Dedifferentiated amniotic fluid mesenchymal stem cell (primary cell): ENCODE measurements at regions not wholly inside any gene's neighbourhood (a gene's known extent, or its start where the extent isn't known, plus 50 kb on each side); places are given as distances from the start of the nearest gene placed in this dataset.
"Not testable (repeated sequence)": the region's sequence is repeated elsewhere in the genome, so short reads cannot be mapped to it uniquely, and the experiment has no call there.

Source experiments
- DNase-seq: peaks from one replicate; pipeline ENCODE4 v3.0.0-alpha.2; 2016; ENCODE audit errors: extremely low spot score

GRCh38 chr21:29396951-29397455, 98.3 kb downstream of the BACH1 start:
- no peak for DNase-seq

DNA sequence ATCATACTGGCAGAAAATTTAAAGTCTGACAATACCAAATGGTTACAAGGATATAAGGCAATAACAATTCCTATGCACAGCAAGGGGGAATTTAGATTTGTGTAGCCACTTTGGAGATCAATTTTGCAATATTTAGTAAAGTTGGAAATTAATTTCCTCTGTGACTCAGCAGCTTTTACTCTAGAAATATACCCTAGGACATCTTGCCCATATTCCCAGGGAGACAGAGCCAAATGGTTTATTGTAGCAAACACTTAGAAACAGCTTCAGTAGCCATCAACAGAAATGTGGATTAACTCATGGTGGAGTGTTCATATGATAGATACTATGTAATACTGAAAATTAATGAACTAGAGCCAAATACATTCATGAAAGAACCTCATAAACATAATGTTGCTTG, 104.6 kb downstream of the BACH1 start:
- DNase-seq, result no peak

- DNase-seq, result no peak
Observed at GRCh38 chr21:29403922-29404538, 105.3 kb downstream of the BACH1 start.

DNA sequence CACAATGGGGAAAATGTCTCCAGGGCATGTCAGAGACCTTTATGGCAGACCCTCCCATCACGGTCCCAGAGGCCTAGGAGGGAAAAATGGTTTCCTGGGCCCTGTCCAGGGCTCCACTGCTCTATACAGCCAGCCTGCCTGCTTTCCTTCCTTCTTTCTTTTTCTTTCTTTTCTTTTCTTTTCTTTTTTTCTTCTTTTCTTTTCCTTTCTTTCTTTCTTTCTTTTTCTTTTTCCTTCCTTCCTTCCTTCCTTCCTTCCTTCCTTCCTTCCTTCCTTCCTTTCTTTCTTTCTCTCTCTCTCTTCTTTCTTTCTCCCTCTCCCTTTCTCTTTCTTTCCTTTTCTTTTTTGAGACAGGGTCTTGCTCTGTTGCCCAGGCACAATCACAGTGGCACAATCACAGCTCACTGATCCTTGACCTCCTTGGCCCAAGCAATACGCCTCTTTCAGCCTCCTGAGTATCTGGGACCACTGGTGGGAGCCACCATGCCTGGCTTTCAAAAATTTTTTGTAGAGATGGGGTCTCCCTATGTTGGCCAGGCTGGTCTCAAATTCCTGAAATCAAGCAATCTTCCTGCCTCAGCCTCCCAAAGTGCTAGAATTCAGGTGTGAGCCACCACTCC, 106.9 kb downstream of the BACH1 start:
- no peak for DNase-seq

DNA sequence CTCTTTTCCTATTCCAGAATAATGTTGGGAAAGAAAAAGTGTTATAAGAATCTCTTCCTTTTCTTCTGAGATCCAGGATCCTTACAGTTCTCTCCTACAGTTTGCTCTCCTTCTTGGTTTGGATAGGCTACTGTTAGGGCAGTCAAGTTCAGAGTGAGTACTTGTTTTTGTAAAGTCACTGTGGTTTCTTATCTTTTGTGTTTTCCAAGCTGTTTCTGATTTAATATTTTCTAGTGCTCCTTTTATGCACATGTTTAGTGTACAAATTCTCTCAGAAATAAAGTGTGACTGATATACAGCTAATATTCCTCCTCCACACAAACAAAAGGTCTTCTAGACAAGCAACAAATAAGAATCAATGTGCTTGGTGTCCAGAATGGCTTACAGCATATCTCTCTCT, 107.7 kb downstream of the BACH1 start:
- no peak for DNase-seq

DNA sequence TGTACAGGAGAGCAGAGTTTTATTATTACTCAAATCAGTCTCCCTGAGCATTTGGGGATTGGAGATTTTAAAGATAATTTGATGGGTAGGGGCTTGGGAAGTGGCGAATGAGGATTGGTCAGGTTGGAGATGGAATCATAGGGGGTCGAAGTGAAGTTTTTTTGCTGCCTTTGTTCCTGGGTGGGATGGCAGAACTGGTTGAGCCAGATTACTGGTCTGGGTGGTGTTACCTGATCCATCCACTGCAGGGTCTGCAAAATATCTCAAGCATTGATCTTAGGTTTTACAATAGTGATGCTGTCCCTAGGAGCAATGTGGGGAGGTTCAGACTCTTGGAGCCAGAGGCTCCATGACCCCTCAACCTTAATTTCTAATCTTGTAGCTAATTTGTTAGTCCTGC, 108.8 kb downstream of the BACH1 start:
- no peak for DNase-seq

GRCh38 chr21:29413683-29414082, 115.0 kb downstream of the BACH1 start:
- no peak for DNase-seq

- DNase-seq, result no peak
Observed at GRCh38 chr21:29416268-29416667, 117.5 kb downstream of the BACH1 start.

DNA sequence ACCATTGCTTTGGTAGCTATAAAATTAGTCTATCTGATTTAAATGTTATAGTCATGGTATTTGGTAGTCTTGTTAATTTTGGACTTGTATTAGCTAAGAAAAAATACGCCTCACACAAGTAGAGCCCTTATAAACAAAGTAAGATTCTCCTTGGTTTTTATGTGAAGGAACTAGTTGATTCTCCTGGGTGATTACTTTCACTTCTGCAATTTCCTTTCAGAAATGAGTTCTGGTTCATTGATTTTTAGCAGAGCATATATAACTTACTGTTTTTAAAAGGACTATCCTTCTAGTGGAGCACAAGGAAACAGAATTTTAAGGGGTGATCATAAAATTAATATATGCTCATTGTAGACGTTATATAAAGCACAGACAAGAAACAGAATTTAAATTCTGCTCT, 120.1 kb downstream of the BACH1 start:
- DNase-seq, result no peak

DNA sequence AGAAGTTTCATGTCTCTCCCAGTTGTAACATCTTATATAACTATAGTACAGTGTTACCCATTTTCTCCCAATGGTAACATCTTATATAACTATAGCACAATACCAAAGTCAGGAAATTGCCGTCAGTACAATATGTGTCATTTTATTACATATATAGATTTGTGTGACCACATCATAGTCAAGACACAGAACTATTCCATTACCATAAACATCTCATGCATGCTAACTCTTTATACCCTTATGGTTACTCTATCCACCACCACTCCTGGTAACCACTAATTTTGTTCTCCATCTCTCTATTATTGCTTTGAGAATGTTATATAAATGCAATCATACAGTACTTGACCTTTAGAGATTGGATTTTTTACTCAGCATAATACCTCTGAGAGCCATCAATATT, 120.7 kb downstream of the BACH1 start:
- DNase-seq, result no peak

- no peak for DNase-seq
Observed at GRCh38 chr21:29423099-29423870, 124.6 kb downstream of the BACH1 start.

DNA sequence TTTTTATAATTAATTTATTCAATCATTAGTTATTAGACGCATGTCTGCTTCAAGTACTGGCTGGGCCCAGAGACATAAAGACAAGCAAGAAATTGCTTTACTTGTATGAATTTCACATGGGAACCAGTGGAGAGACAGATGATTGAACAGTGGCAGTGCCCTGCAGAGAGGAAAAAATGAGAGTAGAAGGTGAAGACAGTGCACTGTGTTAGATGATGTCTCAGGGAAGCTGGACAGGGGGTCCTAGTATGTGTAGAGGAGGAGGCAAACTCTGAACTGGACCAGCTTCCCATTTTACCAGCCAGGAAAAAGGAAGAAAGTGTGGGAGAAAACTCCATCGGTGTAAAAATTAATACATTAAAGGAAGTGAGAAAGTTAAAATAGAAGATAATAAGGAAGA, 126.0 kb downstream of the BACH1 start:
- DNase-seq, result no peak

- no peak for DNase-seq
Observed at GRCh38 chr21:29429218-29429617, 130.5 kb downstream of the BACH1 start.

- no peak for DNase-seq
Observed at GRCh38 chr21:29430030-29430429, 131.3 kb downstream of the BACH1 start.

GRCh38 chr21:29430576-29430975, 131.9 kb downstream of the BACH1 start:
- DNase-seq, result no peak

- no peak for DNase-seq
Observed at GRCh38 chr21:29431178-29431577, 132.5 kb downstream of the BACH1 start.

DNA sequence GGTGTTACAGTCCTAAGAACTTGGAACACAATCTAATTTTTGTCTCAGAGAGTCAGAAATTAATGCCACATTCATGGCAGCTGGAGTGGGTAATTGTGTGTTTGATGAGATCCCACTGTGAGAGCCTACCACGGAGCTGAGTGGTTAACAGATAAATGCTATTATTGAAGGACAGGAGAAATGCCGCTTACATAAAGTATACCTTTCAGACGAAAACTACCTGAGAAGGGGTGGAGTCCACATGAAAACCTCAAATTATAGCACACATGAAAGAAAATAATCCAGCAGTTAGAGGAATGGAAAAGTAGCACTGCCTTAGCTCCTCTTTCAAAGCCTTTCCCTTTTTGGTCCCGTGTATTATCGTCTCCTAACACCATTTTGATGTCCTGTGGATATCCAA, 133.0 kb downstream of the BACH1 start:
- no peak for DNase-seq

DNA sequence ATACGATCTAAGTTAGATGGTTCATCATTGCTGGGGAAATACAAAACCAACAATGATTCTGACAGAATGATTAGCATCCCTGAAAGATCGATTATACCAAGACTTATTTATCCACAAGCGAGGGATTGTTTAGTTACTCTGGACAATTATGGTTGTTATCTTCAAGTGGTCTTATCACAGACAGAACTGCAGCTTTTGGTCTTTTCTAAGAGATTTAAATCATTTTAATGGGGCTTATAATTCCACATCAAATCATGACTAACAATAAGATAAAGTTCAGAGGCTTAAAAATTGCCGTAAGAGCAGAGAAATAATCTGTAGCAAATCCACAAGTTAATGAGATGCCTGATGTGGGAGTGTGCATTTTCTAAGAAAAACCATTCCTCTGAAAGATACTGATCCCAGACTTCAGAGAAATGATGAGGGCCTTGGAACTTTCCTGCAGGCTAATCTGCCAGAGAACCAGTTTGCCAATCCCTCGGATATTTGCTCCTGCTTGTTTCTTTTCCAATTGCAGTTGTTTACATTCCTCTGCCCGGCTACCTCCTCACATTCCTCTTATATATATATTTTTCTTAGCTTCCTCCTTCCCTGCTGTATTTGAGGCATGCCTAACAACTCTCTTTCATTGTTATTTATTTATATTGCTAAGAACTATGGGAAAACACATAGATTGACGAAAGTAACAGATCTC, 134.8 kb downstream of the BACH1 start:
- DNase-seq, result peak; percentile 46

GRCh38 chr21:29434081-29434480, 135.4 kb downstream of the BACH1 start:
- no peak for DNase-seq

DNA sequence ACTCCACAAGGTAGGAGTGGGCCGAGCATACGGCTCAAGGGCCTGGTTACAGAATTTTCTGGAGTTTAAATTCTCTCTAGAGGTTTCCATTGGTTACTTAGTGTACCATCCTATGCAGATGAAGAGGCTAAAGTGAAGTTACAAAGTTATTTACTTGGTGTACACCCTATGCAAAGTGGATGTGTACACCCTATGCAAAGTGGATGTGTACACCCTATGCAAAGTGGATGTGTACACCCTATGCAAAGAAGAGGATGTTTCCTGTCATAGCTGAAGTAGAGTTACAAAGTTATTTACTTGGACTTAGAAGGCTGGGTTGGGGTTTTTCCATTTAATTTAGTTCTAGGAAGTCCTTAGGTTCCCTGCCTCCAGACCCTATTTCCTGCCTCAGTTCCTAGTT, 136.3 kb downstream of the BACH1 start:
- DNase-seq, result not testable (repeated sequence)

GRCh38 chr21:29436143-29436542, 137.4 kb downstream of the BACH1 start:
- no peak for DNase-seq

DNA sequence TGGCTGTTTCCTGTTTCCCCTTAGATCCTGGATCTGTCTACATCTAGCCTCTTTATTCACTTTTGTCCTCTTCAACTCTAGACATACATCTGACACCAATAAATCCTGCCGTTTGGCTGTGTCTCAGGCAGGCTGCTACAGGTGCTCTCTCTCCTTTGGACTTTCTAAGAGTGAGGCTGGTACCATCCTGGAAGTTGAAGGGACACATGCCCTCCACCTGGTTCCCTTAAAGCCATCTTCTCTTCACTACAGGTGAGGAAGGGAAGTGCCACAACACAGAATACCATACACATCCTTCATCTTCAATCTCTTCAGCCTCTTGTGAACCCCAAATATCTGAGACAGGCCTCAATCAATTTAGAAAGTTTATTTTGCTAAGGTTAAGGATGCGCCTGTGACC, 137.9 kb downstream of the BACH1 start:
- no peak for DNase-seq
